ENCODE measurements at regions not wholly inside any gene's neighbourhood (a gene's known extent, or its start where the extent isn't known, plus 50 kb on each side); places are given as distances from the start of the nearest gene placed in this dataset.

DNA sequence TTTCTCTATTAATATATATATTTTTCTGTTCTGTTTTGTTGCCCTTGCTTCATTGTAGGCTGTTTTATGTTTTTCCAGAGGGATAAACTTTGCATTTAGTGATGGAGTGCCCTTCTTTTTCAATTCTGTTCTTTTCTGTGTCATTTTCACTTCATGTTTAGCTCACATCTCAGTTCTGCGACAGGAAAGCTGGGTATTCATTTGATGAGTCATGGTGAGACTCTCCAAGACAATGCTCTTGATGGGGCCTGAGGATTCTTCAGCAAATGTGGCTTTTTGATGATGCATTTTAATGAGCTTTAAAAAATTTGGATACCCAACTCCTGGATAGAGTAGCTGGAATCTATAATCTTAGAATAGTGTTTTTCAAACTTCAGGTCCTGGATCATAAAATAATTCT lies 56.5 kb upstream of the SPATA31D4 start:
- TF ChIP-seq, protein P1, sequence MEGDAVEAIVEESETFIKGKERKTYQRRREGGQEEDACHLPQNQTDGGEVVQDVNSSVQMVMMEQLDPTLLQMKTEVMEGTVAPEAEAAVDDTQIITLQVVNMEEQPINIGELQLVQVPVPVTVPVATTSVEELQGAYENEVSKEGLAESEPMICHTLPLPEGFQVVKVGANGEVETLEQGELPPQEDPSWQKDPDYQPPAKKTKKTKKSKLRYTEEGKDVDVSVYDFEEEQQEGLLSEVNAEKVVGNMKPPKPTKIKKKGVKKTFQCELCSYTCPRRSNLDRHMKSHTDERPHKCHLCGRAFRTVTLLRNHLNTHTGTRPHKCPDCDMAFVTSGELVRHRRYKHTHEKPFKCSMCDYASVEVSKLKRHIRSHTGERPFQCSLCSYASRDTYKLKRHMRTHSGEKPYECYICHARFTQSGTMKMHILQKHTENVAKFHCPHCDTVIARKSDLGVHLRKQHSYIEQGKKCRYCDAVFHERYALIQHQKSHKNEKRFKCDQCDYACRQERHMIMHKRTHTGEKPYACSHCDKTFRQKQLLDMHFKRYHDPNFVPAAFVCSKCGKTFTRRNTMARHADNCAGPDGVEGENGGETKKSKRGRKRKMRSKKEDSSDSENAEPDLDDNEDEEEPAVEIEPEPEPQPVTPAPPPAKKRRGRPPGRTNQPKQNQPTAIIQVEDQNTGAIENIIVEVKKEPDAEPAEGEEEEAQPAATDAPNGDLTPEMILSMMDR (optimal IDR thresholded peaks at IDR 0.05 in 1 of 3, IDR thresholded peaks at IDR 0.05 in 1 of 3, conservative IDR thresholded peaks at IDR 0.05 in 1 of 3; ENCODE audit: extremely low read depth in 1 of 3, insufficient read depth in 2 of 3, low read length in 3 of 3), result no peak
- no peak for TF ChIP-seq EZH2 (IDR thresholded peaks at IDR 0.05; ENCODE audit: low read length)
